HEK293 (cell line): ENCODE measurements at regions not wholly inside any gene's neighbourhood (a gene's known extent, or its start where the extent isn't known, plus 50 kb on each side); places are given as distances from the start of the nearest gene placed in this dataset.

ENCODE experiments used
- CTCF ChIA-PET: fragments of 350-600 bp; formaldehyde crosslinking; extraction: SDS; loops from one replicate; lab custom pipeline; 2021; ENCODE audit warnings: antibody characterized with exemption; lab: Yijun Ruan, JAX
- POLR2A ChIA-PET: fragments of 300-600 bp; formaldehyde crosslinking; extraction: SDS; loops from one replicate; lab custom pipeline; 2020; ENCODE audit warnings: antibody characterized with exemption, inconsistent platforms; lab: Yijun Ruan, JAX
- H3K27ac ChIP-seq: fragments of 200-500 bp; sonication (Bioruptor generic); 2 replicates; pipeline ENCODE4 v1.5.1; 2014; ENCODE audit warnings: low read depth, low read length, control low read depth, inconsistent platforms; ENCODE audit errors: extremely low read depth
- H3K36me3 ChIP-seq, 2 experiments: fragments of 200-500 bp in 1 of 2; sonication (Bioruptor generic) in 1 of 2; 1 replicate in 1 of 2; 2 replicates in 1 of 2; pipeline ENCODE4 v1.5.1; 2014 to 2017; ENCODE audit warnings: inconsistent platforms in 2 of 2, low read length in 2 of 2; ENCODE audit not compliant: control insufficient read depth in 2 of 2, insufficient read depth in 1 of 2
- H3K4me1 ChIP-seq: fragments of 200-500 bp; sonication (Bioruptor generic); 2 replicates; pipeline ENCODE4 v1.5.1; 2014; ENCODE audit warnings: mild to moderate bottlenecking, low read length, inconsistent platforms; ENCODE audit not compliant: control insufficient read depth, insufficient read depth
- H3K4me3 ChIP-seq: 2 replicates; pipeline ENCODE4 v1.5.1; 2011; ENCODE audit warnings: low read depth, mild to moderate bottlenecking, control low read depth, low read length, moderate library complexity
- H3K9me3 ChIP-seq: fragments of 200-500 bp; sonication (Bioruptor generic); 2 replicates; pipeline ENCODE4 v1.5.1; 2014; ENCODE audit warnings: low read depth, low read length, inconsistent platforms; ENCODE audit not compliant: control insufficient read depth, insufficient read depth
- CTCF ChIP-seq: fragments of 450-650 bp; formaldehyde crosslinking; IDR thresholded peaks from 2 replicates; pipeline ENCODE4 v1.5.1; 2016; ENCODE audit warnings: missing biosample characterization, missing genetic modification characterization
- FEZF1 ChIP-seq: fragments of 450-650 bp; formaldehyde crosslinking; IDR thresholded peaks from 2 replicates; pipeline ENCODE4 v1.5.1; 2016; ENCODE audit warnings: missing biosample characterization, missing genetic modification characterization
- HIC1 ChIP-seq: fragments of 450-650 bp; formaldehyde crosslinking; IDR thresholded peaks from 2 replicates; pipeline ENCODE4 v1.5.1; 2016; ENCODE audit warnings: missing biosample characterization, missing genetic modification characterization
- KLF7 ChIP-seq: fragments of 450-650 bp; formaldehyde crosslinking; IDR thresholded peaks from 2 replicates; pipeline ENCODE4 v1.5.1; 2016; ENCODE audit warnings: missing biosample characterization, missing genetic modification characterization, borderline replicate concordance
- OSR2 ChIP-seq: fragments of 450-650 bp; formaldehyde crosslinking; IDR thresholded peaks from 2 replicates; pipeline ENCODE4 v1.5.1; 2016; ENCODE audit warnings: missing biosample characterization, missing genetic modification characterization
- SETDB1 ChIP-seq: IDR thresholded peaks from one replicate; pipeline ENCODE4 v1.6.1; 2017; ENCODE audit warnings: mild to moderate bottlenecking, low read length, moderate library complexity, mixed read lengths; ENCODE audit not compliant: insufficient read length
- SP3 ChIP-seq: fragments of 450-650 bp; formaldehyde crosslinking; IDR thresholded peaks from 2 replicates; pipeline ENCODE4 v1.5.1; 2016; ENCODE audit warnings: missing biosample characterization, missing genetic modification characterization
- SP7 ChIP-seq: fragments of 450-650 bp; formaldehyde crosslinking; IDR thresholded peaks from 2 replicates; pipeline ENCODE4 v1.5.1; 2016; ENCODE audit warnings: missing biosample characterization, missing genetic modification characterization
- TCF7L2 ChIP-seq: IDR thresholded peaks from 2 replicates; pipeline ENCODE4 v1.6.1; 2011; ENCODE audit warnings: low read depth, mild to moderate bottlenecking, inconsistent platforms, low read length, moderate library complexity, borderline replicate concordance
- TRIM28 ChIP-seq: IDR thresholded peaks from 2 replicates; pipeline ENCODE4 v1.6.1; 2011; ENCODE audit warnings: low read length, control low read depth, borderline replicate concordance
- ZFP69B ChIP-seq: fragments of 450-650 bp; formaldehyde crosslinking; IDR thresholded peaks from 2 replicates; pipeline ENCODE4 v1.5.1; 2016; ENCODE audit warnings: missing biosample characterization, missing genetic modification characterization
- ZNF10 ChIP-seq: fragments of 450-650 bp; formaldehyde crosslinking; IDR thresholded peaks from 2 replicates; pipeline ENCODE4 v1.5.1; 2017; ENCODE audit warnings: missing biosample characterization, missing genetic modification characterization
- ZNF132 ChIP-seq: fragments of 450-650 bp; formaldehyde crosslinking; IDR thresholded peaks from 2 replicates; pipeline ENCODE4 v1.5.1; 2017; ENCODE audit warnings: missing biosample characterization, missing genetic modification characterization, borderline replicate concordance
- ZNF16 ChIP-seq: fragments of 450-650 bp; formaldehyde crosslinking; IDR thresholded peaks from 2 replicates; pipeline ENCODE4 v1.5.1; 2016; ENCODE audit warnings: low read depth, missing biosample characterization, missing genetic modification characterization
- ZNF174 ChIP-seq: fragments of 450-650 bp; formaldehyde crosslinking; IDR thresholded peaks from 2 replicates; pipeline ENCODE4 v1.5.0; 2017; ENCODE audit warnings: missing biosample characterization, mild to moderate bottlenecking, missing genetic modification characterization
- ZNF202 ChIP-seq: fragments of 450-650 bp; formaldehyde crosslinking; IDR thresholded peaks from 2 replicates; pipeline ENCODE4 v1.5.1; 2016; ENCODE audit warnings: missing biosample characterization, missing genetic modification characterization, borderline replicate concordance
- ZNF23 ChIP-seq: fragments of 450-650 bp; formaldehyde crosslinking; IDR thresholded peaks from 2 replicates; pipeline ENCODE4 v1.5.1; 2016; ENCODE audit warnings: missing biosample characterization, missing genetic modification characterization, borderline replicate concordance
- ZNF26 ChIP-seq: fragments of 450-650 bp; formaldehyde crosslinking; IDR thresholded peaks from 2 replicates; pipeline ENCODE4 v1.5.1; 2016; ENCODE audit warnings: missing biosample characterization, missing genetic modification characterization
- ZNF302 ChIP-seq: fragments of 450-650 bp; formaldehyde crosslinking; IDR thresholded peaks from 2 replicates; pipeline ENCODE4 v1.5.1; 2016; ENCODE audit warnings: missing biosample characterization, missing genetic modification characterization, low read depth
- ZNF324 ChIP-seq: fragments of 450-650 bp; formaldehyde crosslinking; IDR thresholded peaks from 2 replicates; pipeline ENCODE4 v1.5.1; 2016; ENCODE audit warnings: missing biosample characterization, missing genetic modification characterization
- ZNF335 ChIP-seq: fragments of 450-650 bp; formaldehyde crosslinking; conservative IDR thresholded peaks from 2 replicates; pipeline ENCODE4 v1.5.1; 2016; ENCODE audit warnings: missing biosample characterization, missing genetic modification characterization
- ZNF391 ChIP-seq: fragments of 450-650 bp; formaldehyde crosslinking; IDR thresholded peaks from 2 replicates; pipeline ENCODE4 v1.5.1; 2016; ENCODE audit warnings: low read depth, missing biosample characterization, missing genetic modification characterization, borderline replicate concordance
- ZNF571 ChIP-seq: fragments of 450-650 bp; formaldehyde crosslinking; IDR thresholded peaks from 2 replicates; pipeline ENCODE4 v1.5.0; 2017; ENCODE audit warnings: missing biosample characterization, missing genetic modification characterization
- ZNF623 ChIP-seq: fragments of 450-650 bp; formaldehyde crosslinking; IDR thresholded peaks from 2 replicates; pipeline ENCODE4 v1.5.1; 2016; ENCODE audit warnings: missing biosample characterization, missing genetic modification characterization
- ZNF670 ChIP-seq: fragments of 450-650 bp; formaldehyde crosslinking; IDR thresholded peaks from 2 replicates; pipeline ENCODE4 v1.5.1; 2016; ENCODE audit warnings: missing biosample characterization, missing genetic modification characterization, low read depth
- ZNF747 ChIP-seq: fragments of 450-650 bp; formaldehyde crosslinking; IDR thresholded peaks from 2 replicates; pipeline ENCODE4 v1.5.1; 2016; ENCODE audit warnings: missing biosample characterization, missing genetic modification characterization
- ZNF785 ChIP-seq: fragments of 450-650 bp; formaldehyde crosslinking; IDR thresholded peaks from 2 replicates; pipeline ENCODE4 v1.5.1; 2016; ENCODE audit warnings: missing biosample characterization, missing genetic modification characterization
- ZNF843 ChIP-seq: fragments of 450-650 bp; formaldehyde crosslinking; IDR thresholded peaks from 2 replicates; pipeline ENCODE4 v1.5.1; 2016; ENCODE audit warnings: missing biosample characterization, missing genetic modification characterization

- no peak overlapping the region for H3K27ac ChIP-seq
- CTCF ChIA-PET, result no interaction called here
- POLR2A ChIA-PET, result no interaction called here
- TF ChIP-seq ZNF785 (tag by site-specific recombination), result no peak
- TF ChIP-seq TCF7L2, result no peak
- TF ChIP-seq HIC1 (tag by site-specific recombination), result no peak
- TF ChIP-seq OSR2 (tag by site-specific recombination), result no peak
- TF ChIP-seq ZFP69B (tag by site-specific recombination), result no peak
- TF ChIP-seq ZNF132 (tag by site-specific recombination), result no peak
- no peak for TF ChIP-seq ZNF174
- no peak for TF ChIP-seq ZNF302
- TF ChIP-seq CTCF (tag by site-specific recombination), result no peak
- TF ChIP-seq ZNF16 (tag by site-specific recombination), result no peak
- TF ChIP-seq SP7, result no peak
- TF ChIP-seq ZNF324 (tag by site-specific recombination), result no peak
- no peak for TF ChIP-seq KLF7 (tag by site-specific recombination)
- no peaks in the 10 kb centered on the region for H3K36me3 ChIP-seq
- H3K4me1 ChIP-seq, result no peaks in the 10 kb centered on the region
- H3K4me3 ChIP-seq, result no peak overlapping the region
- no peaks in the 10 kb centered on the region for H3K9me3 ChIP-seq
Observed at GRCh38 chr17:70848785-70849184, 679.5 kb downstream of the KCNJ2 start.

GRCh38 chr17:70855401-70856054 is 686.2 kb downstream of the KCNJ2 start:
- Histone ChIP-seq H3K27ac (no peak overlapping the region; the same call in 1 of the 2 replicates), H3K4me3 (no peak overlapping the region), H3K4me1 (peaks cover 7% of the 10 kb centered on the region; the same call in 1 of the 2 replicates), H3K9me3 (no peaks in the 10 kb centered on the region; the same call in 1 of the 2 replicates), H3K36me3 (no peaks in the 10 kb centered on the region)
- ChIA-PET POLR2A (no interaction called here), CTCF (no interaction called here)
- TF ChIP-seq SETDB1 (peak; percentile 34), ZNF23 (tag by site-specific recombination) (no peak), ZNF10 (tag by site-specific recombination) (no peak), ZNF391 (no peak), ZNF670 (tag by site-specific recombination) (no peak), ZNF571 (tag by site-specific recombination) (no peak), ZNF202 (tag by site-specific recombination) (no peak), TRIM28 (peak; percentile 26; the same call in 1 of the 2 replicates), ZNF335 (tag by site-specific recombination) (peak; percentile 50), ZNF843 (tag by site-specific recombination) (no peak), ZNF623 (tag by site-specific recombination) (no peak), SP3 (tag by site-specific recombination) (no peak), FEZF1 (tag by site-specific recombination) (peak; percentile 38; the same call in 1 of the 2 replicates), ZNF26 (tag by site-specific recombination) (no peak), ZNF747 (tag by site-specific recombination) (no peak)
